ENCODE measurements at regions not wholly inside any gene's neighbourhood (a gene's known extent, or its start where the extent isn't known, plus 50 kb on each side); places are given as distances from the start of the nearest gene placed in this dataset.

DNA sequence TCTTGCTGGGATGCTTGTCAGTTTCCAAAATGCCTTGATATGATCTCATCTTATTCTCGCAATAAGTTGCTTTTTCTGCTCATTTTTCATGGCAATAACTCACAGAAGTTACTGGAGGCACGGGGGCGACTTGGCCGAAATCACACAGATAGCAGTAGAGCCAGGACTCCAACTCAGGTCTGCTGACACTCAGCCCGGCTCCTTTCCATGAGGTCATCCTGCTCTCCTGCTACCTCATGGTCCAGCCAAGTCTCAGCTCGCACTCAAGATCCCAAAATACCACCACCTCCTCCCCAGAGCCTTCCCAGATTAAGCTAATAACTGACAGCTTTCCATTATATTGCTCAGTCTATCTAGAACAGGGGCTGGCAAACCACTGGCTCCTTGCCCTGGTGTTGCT lies 269.5 kb downstream of the MAP2K4 start:
- DNase-seq (ENCODE audit: low spot score), result no peak

GRCh38 chr17:12296209-12296625 lies 275.5 kb downstream of the MAP2K4 start:
- DNase-seq (ENCODE audit: low spot score), result peak; percentile 35

DNA sequence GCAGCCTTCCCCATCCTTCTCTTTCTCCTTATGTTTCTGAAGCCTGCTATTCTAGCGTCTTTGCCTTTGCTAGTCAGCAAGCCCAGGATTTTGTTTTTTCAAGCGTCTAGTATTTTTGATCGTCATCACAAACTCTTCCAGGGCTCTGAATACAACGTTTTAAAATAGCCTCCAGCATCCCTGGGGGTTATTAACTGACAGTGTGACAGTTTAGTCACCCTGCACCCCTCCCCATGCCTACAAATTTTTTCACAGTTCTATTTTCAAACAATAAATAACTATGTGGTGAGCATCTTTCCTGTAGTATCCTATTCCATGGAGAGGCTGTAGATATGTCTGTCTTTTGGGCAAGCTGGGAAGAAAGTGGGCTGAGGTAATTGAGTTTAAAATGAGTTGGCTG lies 280.9 kb downstream of the MAP2K4 start:
- DNase-seq (ENCODE audit: low spot score), result no peak

- no peak for DNase-seq (ENCODE audit: low spot score)
Measured at GRCh38 chr17:12302711-12303110, 282.0 kb downstream of the MAP2K4 start.

GRCh38 chr17:12310811-12311210 lies 290.1 kb downstream of the MAP2K4 start:
- DNase-seq (ENCODE audit: low spot score), result no peak

DNA sequence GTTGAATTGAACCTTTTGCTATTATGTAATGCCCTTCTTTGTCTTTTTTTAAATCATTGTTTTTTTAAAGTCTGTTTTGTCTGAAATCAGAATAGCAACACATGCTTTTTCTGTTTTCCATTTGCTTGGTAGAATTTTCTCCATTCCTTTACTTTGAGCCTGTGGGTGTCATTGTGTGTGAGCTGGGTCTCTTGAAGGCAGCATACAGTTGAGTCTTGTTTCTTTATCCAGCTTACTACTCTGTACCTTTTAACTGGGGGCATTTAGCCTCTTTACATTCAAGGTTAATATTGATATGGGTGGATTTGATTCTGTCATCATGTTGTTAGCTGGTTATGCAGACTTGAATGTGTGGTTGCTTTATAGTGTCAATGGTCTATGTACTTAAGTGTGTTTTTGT lies 292.0 kb downstream of the MAP2K4 start:
- DNase-seq (ENCODE audit: low spot score), result no peak

DNA sequence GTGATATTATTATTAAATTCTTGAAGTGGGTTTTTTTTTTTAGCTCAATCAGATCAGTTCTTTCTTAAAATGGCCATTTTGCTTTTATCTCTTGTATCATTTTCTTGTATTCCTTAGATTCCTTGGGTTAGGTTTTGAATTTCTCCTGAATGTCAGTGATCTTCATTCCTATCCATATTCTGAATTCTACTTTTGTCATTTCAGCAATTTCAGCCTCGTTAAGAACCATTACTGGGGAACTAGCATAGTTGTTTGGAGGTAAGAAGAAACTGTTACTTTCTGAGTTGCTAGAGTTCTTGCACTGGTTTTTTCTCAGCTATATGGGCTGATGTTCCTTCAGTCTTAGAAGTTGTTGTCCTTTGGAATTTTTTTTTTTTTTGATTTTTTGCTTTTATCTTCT lies 293.1 kb downstream of the MAP2K4 start:
- no peak for DNase-seq (ENCODE audit: low spot score)

- no peak for DNase-seq (ENCODE audit: low spot score)
Measured at GRCh38 chr17:12316021-12316420, 295.3 kb downstream of the MAP2K4 start.

DNA sequence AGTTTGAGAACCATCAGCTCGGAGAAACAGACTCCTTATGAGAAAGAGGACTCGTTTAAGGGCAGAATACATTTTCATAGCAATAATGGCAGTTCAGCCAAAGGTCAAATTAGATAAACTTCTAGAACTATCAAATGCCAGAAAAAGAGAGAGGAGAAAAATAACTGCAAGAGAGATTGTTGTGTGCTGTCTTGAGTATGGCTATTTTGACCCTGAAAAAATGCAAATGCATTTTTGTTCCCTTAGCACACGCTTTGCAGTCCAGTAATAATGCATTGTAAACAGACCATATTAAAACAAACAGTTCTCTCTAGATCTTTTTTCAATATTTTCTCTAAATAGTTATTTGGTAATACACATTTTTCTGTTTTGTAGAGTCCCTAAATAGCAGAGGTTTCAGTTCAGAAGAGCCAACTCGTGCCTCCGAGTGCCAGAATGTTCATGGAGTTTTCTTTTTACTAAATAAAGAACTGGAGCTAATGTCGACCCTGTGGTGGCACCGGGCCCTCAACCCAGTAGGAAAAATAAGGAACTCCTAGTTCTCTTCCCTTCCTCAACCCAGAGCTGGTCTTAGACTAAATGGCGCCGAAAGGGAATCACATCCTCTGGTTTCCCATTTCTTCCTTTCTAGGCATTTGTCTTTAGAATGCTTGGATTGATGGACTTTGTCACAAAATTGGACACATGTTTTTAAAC lies 298.0 kb downstream of the MAP2K4 start:
- DNase-seq (ENCODE audit: low spot score), result no peak

GRCh38 chr17:12320286-12320685 lies 299.6 kb downstream of the MAP2K4 start:
- peak; percentile 70 for DNase-seq (ENCODE audit: low spot score)

GRCh38 chr17:12328204-12328603 lies 307.5 kb downstream of the MAP2K4 start:
- DNase-seq (ENCODE audit: low spot score), result no peak

GRCh38 chr17:12330456-12330855 lies 309.8 kb downstream of the MAP2K4 start:
- DNase-seq (ENCODE audit: low spot score), result no peak

DNA sequence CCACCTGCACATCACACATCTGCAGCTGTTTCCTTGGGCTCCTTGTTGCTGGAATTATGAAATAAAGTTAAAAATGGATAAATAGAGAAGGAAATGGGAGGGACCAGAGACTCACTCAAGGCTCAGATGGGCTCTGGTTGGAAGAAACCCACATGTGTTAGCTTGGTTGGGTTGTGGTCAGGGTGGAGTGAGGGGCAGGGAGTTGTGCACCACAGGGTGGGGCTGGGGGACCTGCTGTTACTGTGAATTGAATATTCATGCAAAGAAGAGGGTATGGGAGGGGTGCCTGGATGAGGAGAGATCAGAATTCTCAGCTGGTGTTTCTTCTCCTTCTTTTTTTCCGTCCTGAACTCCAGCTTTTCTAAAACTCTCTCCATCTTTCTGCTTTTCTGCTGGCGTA lies 320.7 kb downstream of the MAP2K4 start:
- no peak for DNase-seq (ENCODE audit: low spot score)

GRCh38 chr17:12342161-12342560 lies 321.5 kb downstream of the MAP2K4 start:
- DNase-seq (ENCODE audit: low spot score), result no peak

- DNase-seq (ENCODE audit: low spot score), result no peak
Measured at GRCh38 chr17:12342609-12343435, 322.1 kb downstream of the MAP2K4 start.

DNA sequence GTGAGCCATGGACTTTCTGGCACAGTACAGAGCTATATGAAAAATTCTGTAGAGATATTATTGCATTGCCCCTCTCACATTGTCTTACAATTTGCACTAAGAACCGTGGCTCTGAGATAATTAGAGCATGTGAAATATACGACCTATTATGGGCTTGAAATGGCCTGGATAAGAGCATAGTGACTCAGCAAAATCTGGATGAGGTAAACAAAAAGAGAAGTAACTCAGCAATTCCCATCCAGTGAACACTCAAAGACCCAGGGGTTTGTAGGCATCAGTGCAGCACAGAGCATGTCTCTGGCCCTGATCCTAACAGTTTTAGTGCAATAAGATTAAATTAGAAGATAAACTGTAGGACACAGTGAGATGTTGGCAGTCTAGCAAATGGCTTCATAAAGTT lies 317.2 kb upstream of the MYOCD start:
- DNase-seq (ENCODE audit: low spot score), result no peak

DNA sequence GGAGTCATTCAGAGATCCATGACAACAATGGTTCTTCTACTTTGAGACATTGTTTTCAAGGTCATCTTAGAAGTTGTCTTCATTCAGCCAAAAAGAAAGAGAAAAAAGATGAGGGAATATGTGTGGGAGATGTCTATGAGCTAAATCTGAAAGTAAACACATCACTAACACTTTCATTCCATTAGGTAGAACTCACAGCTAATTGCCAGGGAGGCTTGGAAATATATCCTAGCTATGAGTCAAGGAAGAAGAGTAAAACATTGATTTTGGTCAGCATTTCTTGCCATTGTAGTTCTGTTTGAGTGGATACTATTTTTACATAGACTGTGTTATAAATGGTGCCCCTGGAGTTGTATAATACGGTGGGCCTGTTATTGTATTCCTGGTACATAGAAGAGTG lies 316.4 kb upstream of the MYOCD start:
- DNase-seq (ENCODE audit: low spot score), result no peak

DNA sequence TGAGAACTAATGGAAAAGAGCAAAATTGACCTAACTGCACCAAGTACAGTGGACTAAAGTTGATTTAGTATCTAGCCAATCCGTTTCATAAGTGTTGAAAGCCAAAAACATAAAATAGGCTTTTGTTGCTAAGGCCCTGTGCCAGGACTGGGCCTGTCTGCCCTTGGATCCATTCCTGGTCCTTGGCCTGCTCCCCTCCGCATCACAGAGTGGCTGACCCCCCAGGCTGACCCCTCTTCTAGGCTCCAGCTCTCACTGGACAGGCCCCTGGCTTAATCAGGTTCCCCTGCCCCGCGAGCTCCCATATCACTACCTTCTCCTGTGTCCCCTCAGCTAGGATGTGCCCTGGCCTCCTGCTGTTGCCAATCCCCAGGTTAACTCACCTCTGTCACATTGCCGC lies 313.6 kb upstream of the MYOCD start:
- DNase-seq (ENCODE audit: low spot score), result no peak

GRCh38 chr17:12357600-12357999 lies 308.1 kb upstream of the MYOCD start:
- DNase-seq (ENCODE audit: low spot score), result no peak

- no peak for DNase-seq (ENCODE audit: low spot score)
Measured at GRCh38 chr17:12358477-12358876, 307.2 kb upstream of the MYOCD start.

- no peak for DNase-seq (ENCODE audit: low spot score)
Measured at GRCh38 chr17:12362853-12363455, 302.7 kb upstream of the MYOCD start.

GRCh38 chr17:12365805-12366204 lies 299.9 kb upstream of the MYOCD start:
- DNase-seq (ENCODE audit: low spot score), result peak; percentile 30

GRCh38 chr17:12369065-12369464 lies 296.6 kb upstream of the MYOCD start:
- no peak for DNase-seq (ENCODE audit: low spot score)
